Upper lobe of left lung (tissue), 6 donors: ENCODE measurements at regions not wholly inside any gene's neighbourhood (a gene's known extent, or its start where the extent isn't known, plus 50 kb on each side); places are given as distances from the start of the nearest gene placed in this dataset.
A peak's percentile ranks its signal among the peaks of the same experiment; 100 is the strongest.

Experiments
- ATAC-seq, 2 donors: fragments of 200-7000 bp; cut with Tn5 transposase; one replicate each; pipeline ENCODE4 v1.9.1; 2022; ENCODE audit warnings: mild to moderate bottlenecking in 2 of 2, moderate library complexity in 2 of 2; ENCODE audit not compliant: low FRiP score in 2 of 2
- DNase-seq, 2 donors: peaks; one replicate each; pipeline ENCODE4 v3.0.0-alpha.2; 2019 to 2020
- H3K27ac ChIP-seq, 4 donors: fragments of 200-600 bp; sonication (generic); one replicate each; pipeline ENCODE4 v1.5.1; 2016 to 2019
- H3K27me3 ChIP-seq, 4 donors: fragments of 200-600 bp; sonication (generic); one replicate each; pipeline ENCODE4 v1.5.1; 2017 to 2019
- H3K36me3 ChIP-seq, 4 donors: fragments of 200-600 bp; sonication (generic); one replicate each; pipeline ENCODE4 v1.5.1; 2016 to 2019
- H3K4me1 ChIP-seq, 4 donors: fragments of 200-600 bp; sonication (generic); one replicate each; pipeline ENCODE4 v1.5.1; 2018 to 2019
- H3K4me3 ChIP-seq, 4 donors: fragments of 200-600 bp; sonication (generic); one replicate each; pipeline ENCODE4 v1.5.1; 2017 to 2019; ENCODE audit warnings: mild to moderate bottlenecking in 2 of 4, moderate library complexity in 1 of 4
- H3K9me3 ChIP-seq, 4 donors: fragments of 200-600 bp; sonication (generic); one replicate each; pipeline ENCODE4 v1.5.1; 2018 to 2019
- EP300 ChIP-seq, 4 donors: sonication (generic); formaldehyde crosslinking; IDR thresholded peaks; one replicate each; pipeline ENCODE4 v1.5.1; 2017; ENCODE audit warnings: antibody characterized with exemption in 4 of 4, control low read depth in 2 of 4
- POLR2A ChIP-seq, 4 donors: fragments of 450-650 bp; IDR thresholded peaks; one replicate each; pipeline ENCODE4 v1.5.1; 2016 to 2017; ENCODE audit warnings: antibody characterized with exemption in 4 of 4, mild to moderate bottlenecking in 2 of 4
- POLR2AphosphoS5 ChIP-seq, 2 donors: sonication (generic); formaldehyde crosslinking; IDR thresholded peaks; one replicate each; pipeline ENCODE4 v1.5.1; 2017; ENCODE audit warnings: antibody characterized with exemption in 2 of 2
- WGBS, 2 donors: methylation state at CpG; one replicate each; pipeline ENCODE4 v1.1.5; 2017 to 2018; 5-methylcytosine and 5-hydroxymethylcytosine counted together
- TF ChIP-seq, protein P1 (sequence below), 6 experiments: fragments of 450-650 bp in 4 of 6; fragments of 200-600 bp in 2 of 6; sonication (generic) in 2 of 6; IDR thresholded peaks; one replicate each; pipeline ENCODE4 v1.5.1; 2016 to 2019; ENCODE audit warnings: antibody characterized with exemption in 6 of 6
- donor health status: DM: no; HTN: no; CAD: no; lungs with moderate emphysema.
- donor health status: DM: no; HTN: yes; CAD: no; lungs with severe emphysema.

- Histone ChIP-seq H3K4me3 (no peak overlapping the region), H3K36me3 (no peaks in the 10 kb centered on the region), H3K4me1 (peaks cover 29 to 67% (median 57%) of the 10 kb centered on the region in 4 donors), H3K27ac (peak overlapping the region; percentile 37 to 79 (median 66)), H3K9me3 (no peaks in the 10 kb centered on the region), H3K27me3 (no peaks in the 10 kb centered on the region)
- ATAC-seq, result peak; percentile 17 to 20
- DNase-seq, result peak in 1 of 2 donors; percentile 79
- 37 to 45% methylated on average over 10 to 13 of the region's 14 CpGs for WGBS, 2 donors
- TF ChIP-seq EP300 (IDR thresholded peaks at IDR 0.05) (no peak), POLR2AphosphoS5 (IDR thresholded peaks at IDR 0.05) (peak in 1 of 2 donors; percentile 10), POLR2A (IDR thresholded peaks at IDR 0.05) (peak in 1 of 4 donors; percentile 48)
- TF ChIP-seq, protein P1, sequence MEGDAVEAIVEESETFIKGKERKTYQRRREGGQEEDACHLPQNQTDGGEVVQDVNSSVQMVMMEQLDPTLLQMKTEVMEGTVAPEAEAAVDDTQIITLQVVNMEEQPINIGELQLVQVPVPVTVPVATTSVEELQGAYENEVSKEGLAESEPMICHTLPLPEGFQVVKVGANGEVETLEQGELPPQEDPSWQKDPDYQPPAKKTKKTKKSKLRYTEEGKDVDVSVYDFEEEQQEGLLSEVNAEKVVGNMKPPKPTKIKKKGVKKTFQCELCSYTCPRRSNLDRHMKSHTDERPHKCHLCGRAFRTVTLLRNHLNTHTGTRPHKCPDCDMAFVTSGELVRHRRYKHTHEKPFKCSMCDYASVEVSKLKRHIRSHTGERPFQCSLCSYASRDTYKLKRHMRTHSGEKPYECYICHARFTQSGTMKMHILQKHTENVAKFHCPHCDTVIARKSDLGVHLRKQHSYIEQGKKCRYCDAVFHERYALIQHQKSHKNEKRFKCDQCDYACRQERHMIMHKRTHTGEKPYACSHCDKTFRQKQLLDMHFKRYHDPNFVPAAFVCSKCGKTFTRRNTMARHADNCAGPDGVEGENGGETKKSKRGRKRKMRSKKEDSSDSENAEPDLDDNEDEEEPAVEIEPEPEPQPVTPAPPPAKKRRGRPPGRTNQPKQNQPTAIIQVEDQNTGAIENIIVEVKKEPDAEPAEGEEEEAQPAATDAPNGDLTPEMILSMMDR (IDR thresholded peaks at IDR 0.05), result peak in 2 of 6 experiments; percentile 7 to 22
Observed at GRCh38 chr2:8539743-8540551, 141.9 kb upstream of the ID2 start.

DNA sequence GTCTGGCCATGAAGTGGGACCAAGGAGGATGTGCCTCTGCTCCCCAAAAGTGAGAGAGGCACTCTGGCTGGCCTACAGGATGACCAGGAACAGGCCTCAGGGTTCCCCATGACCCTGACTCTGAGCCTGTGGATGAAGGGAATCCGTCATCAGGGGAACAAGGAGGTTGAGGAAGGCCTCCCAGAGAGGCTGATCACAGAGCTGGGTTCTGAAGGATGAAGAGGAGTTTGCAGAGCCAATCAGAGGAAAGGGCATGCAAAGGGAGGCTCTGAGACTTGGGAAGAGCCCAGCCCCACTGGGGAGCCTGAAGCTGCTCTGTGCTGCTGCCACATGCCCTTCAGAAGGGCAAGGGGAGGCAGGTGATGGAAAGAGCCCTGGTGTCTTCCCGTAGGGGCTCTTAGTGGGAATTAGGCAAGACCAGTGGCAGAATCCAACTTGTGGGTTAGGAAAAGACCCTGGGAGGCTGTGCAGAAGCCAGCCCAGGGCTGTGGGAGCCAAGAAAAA lies 141.3 kb upstream of the ID2 start:
- DNase-seq (no peak), ATAC-seq (no peak)
- Histone ChIP-seq H3K4me1 (peaks cover 29 to 64% (median 52%) of the 10 kb centered on the region in 4 donors), H3K27me3 (no peaks in the 10 kb centered on the region), H3K4me3 (no peak overlapping the region), H3K27ac (peak overlapping the region; percentile 37 to 79 (median 66)), H3K9me3 (no peaks in the 10 kb centered on the region), H3K36me3 (no peaks in the 10 kb centered on the region)
- TF ChIP-seq EP300 (IDR thresholded peaks at IDR 0.05), result no peak
- no peak for TF ChIP-seq POLR2AphosphoS5 (IDR thresholded peaks at IDR 0.05)
- TF ChIP-seq POLR2A (IDR thresholded peaks at IDR 0.05), result no peak
- TF ChIP-seq, protein P1 (IDR thresholded peaks at IDR 0.05), result no peak
- WGBS, 2 donors, result 96 to 97% methylated on average over 2 of the region's 2 CpGs

- Histone ChIP-seq H3K36me3 (no peaks in the 10 kb centered on the region), H3K4me1 (peaks cover 26 to 64% (median 48%) of the 10 kb centered on the region in 4 donors), H3K27me3 (no peaks in the 10 kb centered on the region), H3K4me3 (no peak overlapping the region), H3K27ac (no peak overlapping the region), H3K9me3 (no peaks in the 10 kb centered on the region)
- 89 to 95% methylated on average over 8 of the region's 8 CpGs for whole genome bisulfite sequencing, 2 donors
- ATAC-seq (no peak), DNase-seq (no peak)
- TF ChIP-seq, protein P1 (IDR thresholded peaks at IDR 0.05), result no peak
- TF ChIP-seq EP300 (IDR thresholded peaks at IDR 0.05), result no peak
- TF ChIP-seq POLR2AphosphoS5 (IDR thresholded peaks at IDR 0.05), result no peak
- no peak for TF ChIP-seq POLR2A (IDR thresholded peaks at IDR 0.05)
Observed at GRCh38 chr2:8541223-8541622, 140.6 kb upstream of the ID2 start.

DNA sequence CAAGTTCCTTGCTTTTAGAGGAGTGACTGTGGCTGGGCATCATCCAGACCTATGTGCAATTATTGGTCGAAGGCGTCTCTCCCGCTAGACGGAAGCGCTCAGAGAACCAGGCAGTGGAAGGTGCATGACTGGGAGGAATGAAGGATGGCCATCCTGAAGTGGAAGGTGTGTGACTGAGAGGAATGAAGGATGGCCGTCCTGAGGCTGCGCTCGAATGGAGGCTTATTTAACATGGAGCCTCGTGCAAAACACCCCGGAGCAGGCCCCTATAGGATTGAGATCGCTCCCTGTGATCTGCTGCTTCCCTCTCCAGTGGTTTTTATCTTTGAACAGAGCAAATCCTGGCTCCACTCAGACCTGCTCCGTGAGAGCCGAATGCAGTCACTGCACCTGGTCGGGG lies 140.2 kb upstream of the ID2 start:
- ATAC-seq (no peak), DNase-seq (no peak)
- 95 to 98% methylated on average over 14 of the region's 14 CpGs for WGBS, 2 donors
- Histone ChIP-seq H3K27me3 (no peaks in the 10 kb centered on the region), H3K4me1 (peaks cover 24 to 61% (median 49%) of the 10 kb centered on the region in 4 donors), H3K36me3 (no peaks in the 10 kb centered on the region), H3K9me3 (no peaks in the 10 kb centered on the region), H3K27ac (no peak overlapping the region), H3K4me3 (no peak overlapping the region)
- TF ChIP-seq EP300 (IDR thresholded peaks at IDR 0.05) (no peak), POLR2AphosphoS5 (IDR thresholded peaks at IDR 0.05) (no peak), POLR2A (IDR thresholded peaks at IDR 0.05) (no peak)
- TF ChIP-seq, protein P1 (IDR thresholded peaks at IDR 0.05), result no peak
